Amygdala (tissue), 56 donors: ENCODE measurements at regions not wholly inside any gene's neighbourhood (a gene's known extent, or its start where the extent isn't known, plus 50 kb on each side); places are given as distances from the start of the nearest gene placed in this dataset.
"Not testable (repeated sequence)": the region's sequence is repeated elsewhere in the genome, so short reads cannot be mapped to it uniquely, and the experiment has no call there.

ENCODE experiments used
- DNase-seq, 56 donors: peaks; one replicate each; lab custom pipeline; 2025; lab: John Stamatoyannopoulos, UW

DNA sequence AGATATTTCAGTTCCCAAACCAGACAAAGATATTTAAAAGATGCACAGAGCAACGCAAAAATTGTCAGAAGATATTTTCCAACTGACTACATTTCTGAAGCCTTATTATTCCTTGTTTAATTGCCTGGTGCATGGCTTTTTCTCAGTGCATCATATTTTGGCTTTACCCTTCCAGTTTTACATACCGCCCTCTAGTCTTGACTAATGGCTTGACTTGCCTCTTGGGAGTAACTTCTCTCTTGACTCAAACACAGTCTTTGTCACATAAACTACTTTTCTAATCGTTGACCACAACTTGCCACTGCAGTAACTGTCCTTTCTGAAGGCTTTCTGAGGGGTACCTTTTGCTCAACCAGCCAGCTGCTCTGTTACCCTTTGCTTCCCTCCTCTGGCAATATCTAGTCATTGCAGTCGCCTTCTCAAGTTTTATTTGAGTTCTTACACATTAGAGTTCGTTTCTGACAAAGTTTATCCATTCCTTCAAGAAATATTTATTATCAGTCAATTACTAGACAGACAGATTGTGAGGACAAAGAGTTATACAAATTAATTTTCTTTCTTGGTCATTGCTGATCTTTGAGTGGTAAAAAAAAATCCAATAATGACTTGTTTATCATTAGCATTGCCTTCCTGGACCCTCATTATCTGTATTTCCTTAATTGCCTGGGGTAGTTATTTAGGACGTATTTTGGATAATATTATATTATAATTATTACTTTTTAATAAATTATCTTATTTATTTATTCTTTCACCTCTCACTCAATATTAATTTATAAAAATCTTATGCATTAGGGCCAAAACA, 506.9 kb upstream of the PCDH10 start:
- DNase-seq: peak in 13 of 56 donors; percentile 0 to 60 (median 3)

DNA sequence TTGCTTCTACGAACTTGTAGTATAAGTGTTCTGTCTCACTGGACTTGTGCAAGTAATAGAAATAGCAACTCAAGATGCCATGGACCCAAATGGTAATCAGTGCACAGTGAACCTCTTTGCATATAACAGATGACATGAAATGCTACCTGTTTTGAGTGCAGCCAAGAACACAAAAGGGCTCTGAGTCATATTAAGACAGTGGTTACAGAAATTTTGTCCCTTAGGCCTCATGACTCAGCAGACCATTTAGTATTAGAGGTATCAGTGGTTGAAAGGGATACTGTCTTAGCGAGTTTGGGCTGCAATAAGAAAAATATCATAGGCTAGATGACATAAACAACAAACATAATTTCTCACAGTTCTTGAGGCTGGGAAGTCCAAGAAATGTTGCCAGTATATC, 502.9 kb upstream of the PCDH10 start:
- no peak for DNase-seq

DNA sequence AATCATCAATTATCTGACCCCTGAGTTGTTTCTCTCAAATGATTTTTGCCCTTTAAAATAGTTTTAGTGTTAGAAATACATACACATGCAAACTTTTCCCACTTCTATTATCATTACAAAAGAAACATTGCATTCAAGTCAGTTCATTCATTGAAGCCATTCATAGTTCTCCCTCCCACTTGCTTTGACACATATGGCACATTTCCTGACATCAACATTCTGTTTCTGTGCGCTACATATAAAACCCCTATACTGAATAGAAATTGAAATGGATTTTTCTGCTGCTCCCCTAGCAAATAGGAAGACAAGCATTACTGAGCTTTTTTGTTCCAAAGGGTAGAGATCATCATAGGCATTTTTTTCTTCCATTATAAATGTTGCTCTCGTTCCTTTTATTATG, 497.9 kb upstream of the PCDH10 start:
- no peak for DNase-seq

DNA sequence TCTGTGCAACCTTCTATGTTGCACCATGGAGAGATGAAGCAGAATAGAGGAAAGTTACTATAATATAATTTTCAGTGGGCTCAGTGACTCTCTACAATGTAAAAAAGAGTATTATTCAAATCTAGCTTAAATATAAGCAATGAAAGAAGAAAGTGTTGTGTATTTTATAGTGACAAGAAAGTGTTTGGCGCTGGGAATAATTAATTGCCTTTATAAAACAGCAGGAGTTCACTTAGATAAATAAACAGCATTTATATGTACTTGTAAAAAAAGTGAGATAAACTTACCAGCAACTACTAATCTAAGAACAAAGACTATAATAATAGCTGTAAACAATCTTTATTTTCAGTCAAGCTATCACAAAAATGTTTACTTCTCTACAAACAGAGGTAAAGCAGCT, 488.9 kb upstream of the PCDH10 start:
- DNase-seq: no peak

DNA sequence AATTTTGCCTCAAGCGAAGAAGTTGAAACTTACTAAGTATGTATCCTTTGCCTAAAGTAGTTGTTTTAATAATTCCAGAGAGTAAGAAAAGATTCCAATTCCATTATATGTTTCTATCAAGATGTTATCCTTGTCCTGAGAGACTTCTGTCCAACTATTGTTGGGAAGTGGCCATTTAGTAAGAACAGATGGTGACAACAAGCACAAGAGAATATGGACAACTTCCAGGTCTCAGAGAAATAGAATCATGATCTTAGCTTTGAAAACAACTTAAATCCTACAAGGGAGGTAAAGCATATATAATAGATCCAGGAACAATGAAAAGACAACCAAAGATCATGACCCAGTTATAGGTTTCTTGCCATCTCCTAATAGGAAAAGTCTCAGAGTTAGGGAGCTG, 486.6 kb upstream of the PCDH10 start:
- DNase-seq: no peak

DNA sequence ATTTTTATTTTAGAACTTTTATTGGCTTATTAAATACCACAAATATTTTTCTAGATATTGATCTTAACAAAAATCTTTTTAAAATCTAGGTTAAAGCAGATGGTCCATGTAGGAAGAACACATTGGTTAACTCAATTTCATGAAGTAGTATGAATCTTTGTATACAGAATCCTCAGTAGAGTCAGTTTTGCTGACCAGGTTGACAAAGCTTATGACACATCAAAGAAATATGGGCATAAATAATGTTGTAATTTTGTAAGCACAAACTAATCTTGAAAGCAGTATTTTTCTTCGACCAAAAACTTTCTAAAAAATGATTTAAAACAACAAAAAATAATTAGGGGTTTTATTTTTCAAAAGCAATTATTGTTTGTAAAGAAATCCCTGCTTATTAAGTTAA, 479.3 kb upstream of the PCDH10 start:
- DNase-seq: no peak

DNA sequence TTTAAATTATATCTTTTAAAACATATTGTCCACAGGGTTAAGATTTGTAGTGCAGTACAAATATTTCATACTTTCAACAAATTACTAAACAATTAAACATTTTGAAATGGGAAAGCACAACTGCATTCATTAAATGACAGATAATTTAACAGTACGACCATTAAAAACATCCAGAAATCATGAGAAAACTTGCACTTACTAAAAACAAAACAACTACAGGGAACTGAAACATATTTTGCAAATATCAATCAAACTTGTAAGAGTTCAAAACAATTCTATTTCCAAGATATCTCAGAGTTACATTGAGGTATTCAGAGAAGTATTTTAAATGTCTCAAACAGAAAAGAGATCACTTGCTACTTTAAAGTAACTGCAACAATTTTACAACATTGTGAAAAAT, 478.5 kb upstream of the PCDH10 start:
- no peak for DNase-seq

DNA sequence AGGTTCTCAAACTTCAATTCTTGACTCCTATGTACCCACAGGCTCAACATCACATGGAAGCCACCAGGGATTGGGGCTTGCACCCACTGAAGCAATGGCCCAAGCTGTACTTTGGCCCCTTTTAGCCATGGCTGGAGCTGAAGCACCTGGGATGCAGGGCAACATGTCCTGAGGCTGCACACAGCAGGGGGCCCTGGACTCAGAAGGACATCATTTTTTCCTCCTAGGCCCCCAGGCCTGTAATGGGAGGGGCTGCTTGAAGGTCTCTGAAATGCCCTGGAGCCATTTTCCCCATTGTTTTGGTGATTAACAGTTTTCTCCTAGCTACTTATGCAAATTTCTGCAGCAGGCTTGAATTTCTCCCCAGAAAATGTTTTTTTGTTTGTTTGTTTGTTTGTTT, 465.1 kb upstream of the PCDH10 start:
- no peak for DNase-seq

DNA sequence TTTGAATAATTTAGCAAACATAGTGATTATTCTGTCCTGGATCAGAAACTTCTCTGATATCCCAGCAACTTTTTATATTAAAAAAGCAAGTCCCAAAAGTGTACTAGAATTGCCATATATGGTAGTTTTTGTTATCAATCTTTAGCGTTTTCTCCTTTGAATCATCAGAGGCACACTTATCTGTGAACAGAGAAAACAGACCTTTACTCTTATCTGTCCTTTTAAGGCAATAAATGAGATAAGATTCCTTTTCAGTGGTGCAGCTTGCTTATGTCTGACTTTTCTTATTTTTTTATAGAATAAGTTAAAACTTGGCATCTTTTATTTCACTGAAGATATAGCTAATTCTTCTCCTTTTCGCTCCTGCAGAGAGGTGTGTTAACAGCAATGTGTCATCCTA, 458.1 kb upstream of the PCDH10 start:
- no peak for DNase-seq

DNA sequence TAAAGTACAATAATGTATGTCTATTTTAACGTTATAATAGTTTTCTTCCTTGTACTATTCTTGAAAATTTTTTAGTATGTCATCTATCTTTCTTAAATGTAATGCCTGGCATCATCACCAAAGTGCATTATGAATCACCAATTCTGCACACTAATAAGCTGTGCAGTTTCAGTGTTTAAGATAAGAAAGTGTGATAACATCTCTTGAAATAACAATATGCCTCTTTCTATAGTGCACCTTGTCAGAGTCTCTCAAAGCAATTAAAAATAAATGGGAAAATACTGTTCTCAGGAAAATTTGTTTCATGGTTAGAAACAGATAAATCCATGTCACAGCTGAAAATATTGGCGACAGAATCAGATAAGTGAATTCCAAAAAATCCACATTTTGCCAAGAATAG, 457.4 kb upstream of the PCDH10 start:
- DNase-seq: no peak

DNA sequence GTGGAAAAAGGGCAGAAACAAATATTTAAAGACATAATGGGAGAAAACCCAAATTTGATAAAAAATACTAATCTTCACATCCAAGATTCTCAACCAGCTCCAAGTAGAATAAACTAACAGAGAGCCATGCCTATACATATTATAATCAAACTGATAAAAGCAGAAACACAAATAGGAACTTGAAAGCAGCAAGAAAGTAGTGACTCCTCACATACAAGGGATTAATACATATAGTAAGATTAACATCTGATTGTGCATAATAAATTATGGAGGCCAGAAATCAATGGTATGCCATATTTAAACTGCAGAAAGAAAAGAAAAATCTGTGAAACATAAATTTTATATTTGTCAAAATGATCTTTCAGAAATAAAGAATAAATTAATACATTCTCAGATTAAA, 454.3 kb upstream of the PCDH10 start:
- no peak for DNase-seq

DNA sequence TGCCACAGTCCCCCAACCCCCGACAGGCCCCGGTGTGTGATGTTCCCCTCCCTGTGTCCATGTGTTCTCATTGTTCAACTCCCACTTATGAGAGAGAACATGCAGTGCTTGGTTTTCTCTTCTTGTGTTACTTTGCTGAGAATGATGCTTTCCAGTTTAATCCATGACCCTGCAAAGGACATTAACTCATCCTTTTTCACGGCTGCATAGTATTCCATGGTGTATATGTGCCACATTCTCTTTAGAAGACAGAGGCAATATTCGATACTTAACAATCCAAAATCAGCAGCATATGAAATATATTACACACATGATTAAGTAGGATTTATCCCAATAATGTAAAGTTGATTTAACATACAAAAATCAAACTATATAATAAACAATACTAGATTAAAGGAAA, 451.6 kb upstream of the PCDH10 start:
- not testable (repeated sequence) for DNase-seq

DNA sequence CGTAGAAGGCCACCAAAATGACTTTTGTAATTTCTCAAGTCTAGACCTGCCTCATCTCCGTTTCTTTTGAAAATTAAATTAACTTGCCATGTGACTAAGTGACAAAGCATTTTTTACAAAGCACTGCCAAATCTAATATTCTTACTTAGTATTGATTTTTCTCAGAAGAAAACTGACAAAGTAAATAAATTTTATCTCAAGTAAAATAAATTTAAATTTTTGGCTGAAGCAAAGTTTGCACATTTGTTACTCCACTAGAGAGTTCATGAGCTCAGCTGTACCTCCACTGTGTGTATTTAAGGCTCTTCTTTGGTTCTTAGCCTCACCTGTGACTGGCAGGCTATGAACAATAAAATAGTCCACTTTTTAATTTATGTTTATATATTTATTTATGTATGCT, 441.1 kb upstream of the PCDH10 start:
- no peak for DNase-seq

DNA sequence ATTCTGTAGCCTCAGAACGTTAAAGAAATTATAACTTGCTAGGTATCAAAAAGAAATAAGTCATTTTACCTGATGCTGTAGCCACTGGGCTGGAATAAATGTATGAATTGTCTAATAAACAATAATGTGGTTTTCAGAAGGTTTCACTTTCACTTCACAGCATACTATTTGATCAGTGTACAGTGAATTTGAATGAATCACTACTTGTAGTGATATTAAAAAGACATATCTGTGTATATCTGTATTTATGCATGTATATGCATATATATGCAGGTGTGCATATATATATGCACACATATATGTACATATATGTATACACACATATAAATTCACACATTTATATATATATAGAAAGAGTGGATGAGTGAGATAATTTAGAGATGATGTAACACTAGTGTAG, 440.0 kb upstream of the PCDH10 start:
- DNase-seq: no peak

DNA sequence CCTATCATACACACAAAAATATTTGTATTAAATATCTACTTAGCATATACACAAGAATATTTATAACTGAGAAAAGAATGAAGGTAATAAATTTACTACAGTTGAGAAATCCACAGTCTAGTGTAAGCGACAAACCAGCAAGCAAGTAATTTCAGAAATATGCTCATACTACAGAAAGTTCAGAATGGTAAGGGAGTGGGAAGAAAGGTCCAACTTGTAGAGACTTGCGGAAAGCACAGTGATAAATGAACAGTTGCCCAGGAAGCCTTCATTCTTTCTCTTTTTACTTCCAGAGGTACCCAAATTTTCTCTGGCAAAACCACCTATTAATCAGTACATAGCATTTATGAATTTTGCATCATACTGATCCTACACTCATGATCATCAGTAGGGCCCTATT, 438.1 kb upstream of the PCDH10 start:
- no peak for DNase-seq

DNA sequence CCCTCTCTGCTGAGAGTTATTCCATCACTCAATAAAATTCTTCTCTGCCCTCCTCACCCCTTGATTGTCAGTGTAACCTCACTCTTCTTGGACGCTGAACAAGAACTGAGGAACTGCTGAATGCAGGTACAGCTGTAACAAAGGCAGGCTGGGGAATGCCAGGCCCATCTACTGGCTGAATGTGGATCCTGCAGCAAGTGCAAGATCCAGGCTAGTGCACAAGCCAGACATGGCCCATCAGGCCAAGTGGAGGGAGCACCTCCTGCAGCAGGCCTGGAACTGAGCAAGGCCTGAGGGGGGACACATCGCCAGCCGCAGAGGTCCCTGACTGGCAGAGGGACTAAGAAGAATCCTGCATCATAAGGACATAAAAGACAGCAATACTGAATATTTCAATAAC, 411.8 kb upstream of the PCDH10 start:
- DNase-seq: no peak

DNA sequence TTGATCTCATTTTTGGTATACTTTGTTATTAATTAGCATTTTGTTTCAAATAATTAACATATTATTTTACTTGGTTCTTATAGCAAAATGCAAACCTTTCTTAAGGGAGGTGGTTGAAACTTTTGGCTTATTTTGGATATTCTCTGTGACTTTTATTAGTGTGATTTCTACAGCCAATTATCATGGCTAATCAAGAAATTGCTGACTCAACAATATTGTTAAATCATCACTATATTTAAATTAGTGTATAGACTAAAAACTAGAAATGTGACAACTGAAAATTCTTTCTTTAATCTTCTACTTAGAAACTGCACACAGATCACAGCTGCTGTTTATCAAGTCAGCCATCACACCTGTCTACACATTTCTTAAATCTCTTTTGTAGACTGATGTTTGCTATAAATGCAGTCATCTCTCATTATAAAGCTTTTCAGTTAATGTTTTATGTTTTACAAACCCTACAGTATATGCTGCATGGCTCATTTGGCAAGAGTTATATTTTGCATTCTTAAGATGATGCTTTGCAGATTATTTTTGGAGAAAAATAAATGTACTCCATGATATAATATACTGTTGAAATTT, 389.8 kb upstream of the PCDH10 start:
- no peak for DNase-seq

DNA sequence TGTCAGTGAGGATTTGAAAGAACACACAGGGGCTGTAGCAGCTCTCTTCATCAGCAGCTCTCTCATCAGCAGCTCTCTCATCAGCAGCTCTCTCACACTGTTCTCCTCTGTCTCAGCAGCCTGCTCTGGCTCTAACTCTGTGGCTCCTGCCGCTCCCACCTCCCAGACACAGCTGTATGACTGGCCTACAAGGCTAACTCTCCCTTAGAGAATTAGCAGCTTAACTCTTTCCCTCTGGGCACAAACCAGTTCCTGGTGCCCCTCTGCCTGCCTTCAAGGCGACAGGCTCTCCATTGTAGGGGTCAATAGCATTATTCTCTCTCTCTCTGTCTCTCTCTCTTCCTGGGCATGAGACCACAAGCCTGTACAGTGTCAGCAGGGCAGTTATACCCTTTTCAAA, 385.6 kb upstream of the PCDH10 start:
- no peak for DNase-seq

DNA sequence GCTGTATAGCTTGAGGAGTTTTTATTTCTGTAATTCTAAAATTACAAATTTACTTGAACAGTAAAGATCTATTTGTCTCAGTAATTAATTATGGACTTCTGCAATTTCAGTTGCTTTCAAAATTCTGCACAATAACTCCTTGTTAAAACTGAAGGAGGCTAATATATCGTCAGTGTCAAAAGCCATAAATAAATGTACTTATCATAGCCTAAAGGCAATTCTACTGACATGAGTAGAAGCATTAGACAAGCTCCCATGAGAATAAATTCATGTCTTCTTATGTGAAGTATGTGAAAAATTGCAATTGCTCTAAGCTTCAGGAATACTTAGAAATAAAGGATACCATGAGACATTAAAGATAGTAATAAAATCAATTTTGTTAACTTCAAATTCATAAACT, 381.2 kb upstream of the PCDH10 start:
- no peak for DNase-seq

DNA sequence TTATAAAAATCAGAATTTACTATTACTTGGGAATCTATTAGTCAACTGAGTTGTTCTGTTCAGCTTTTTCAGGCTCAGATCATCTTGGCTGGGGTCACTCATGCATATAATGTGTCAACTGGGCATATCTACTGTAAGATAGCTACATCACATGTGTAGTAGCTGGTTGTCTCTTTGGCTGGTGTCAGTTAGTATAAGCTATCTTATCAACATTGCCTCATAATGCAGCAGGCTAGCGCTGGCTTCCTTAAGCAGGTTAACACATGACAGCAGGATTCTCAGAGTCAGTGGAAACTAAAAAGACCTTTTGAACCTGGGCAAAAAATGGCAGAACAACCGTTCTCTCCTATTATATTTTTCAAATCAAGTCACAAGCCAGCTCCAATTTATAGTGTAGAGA, 378.3 kb upstream of the PCDH10 start:
- DNase-seq: no peak

DNA sequence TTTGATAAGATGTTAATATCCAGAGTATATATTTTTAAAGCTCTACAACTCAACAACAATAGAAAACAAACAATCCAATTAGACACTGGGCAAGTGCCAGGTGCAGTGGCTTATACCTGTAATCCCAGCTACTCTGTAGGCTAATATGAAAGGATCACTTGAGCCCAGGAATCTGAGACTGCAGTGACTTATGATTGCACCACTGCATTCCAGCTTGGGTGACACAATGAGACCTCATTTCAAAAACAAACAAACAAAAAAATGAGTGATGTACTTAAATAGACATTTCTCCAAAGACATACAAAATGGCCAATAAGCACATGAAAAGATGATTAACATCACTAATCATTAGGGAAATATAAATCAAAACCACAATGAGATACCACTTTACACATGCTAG, 356.8 kb upstream of the PCDH10 start:
- DNase-seq: no peak

DNA sequence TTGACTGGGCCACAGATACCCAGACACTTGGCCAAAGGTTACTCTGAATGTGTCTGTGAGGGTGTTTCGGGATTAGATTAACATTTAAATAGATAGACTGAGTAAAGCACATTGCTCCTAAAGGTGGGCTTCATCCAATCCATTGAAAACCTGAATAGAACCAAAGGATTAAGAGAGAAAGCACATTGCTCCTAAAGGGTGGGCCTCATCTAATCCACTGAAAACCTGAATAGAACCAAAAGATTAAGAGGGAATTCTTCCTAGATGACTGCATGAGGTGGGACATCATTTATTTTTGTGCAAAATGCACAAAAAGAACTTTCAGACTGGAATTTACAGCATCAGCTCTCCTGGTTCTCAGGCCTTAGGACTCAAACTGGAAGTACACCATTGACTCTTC, 351.2 kb upstream of the PCDH10 start:
- DNase-seq: no peak
